Activated CD8-positive, alpha-beta memory T cell treated with anti-CD3 and anti-CD28 coated beads for 24 hours (primary cell): ENCODE measurements at regions not wholly inside any gene's neighbourhood (a gene's known extent, or its start where the extent isn't known, plus 50 kb on each side); places are given as distances from the start of the nearest gene placed in this dataset.

Source experiments
- DNase-seq: peaks from one replicate; pipeline ENCODE4 v3.0.0-alpha.2; 2020

DNA sequence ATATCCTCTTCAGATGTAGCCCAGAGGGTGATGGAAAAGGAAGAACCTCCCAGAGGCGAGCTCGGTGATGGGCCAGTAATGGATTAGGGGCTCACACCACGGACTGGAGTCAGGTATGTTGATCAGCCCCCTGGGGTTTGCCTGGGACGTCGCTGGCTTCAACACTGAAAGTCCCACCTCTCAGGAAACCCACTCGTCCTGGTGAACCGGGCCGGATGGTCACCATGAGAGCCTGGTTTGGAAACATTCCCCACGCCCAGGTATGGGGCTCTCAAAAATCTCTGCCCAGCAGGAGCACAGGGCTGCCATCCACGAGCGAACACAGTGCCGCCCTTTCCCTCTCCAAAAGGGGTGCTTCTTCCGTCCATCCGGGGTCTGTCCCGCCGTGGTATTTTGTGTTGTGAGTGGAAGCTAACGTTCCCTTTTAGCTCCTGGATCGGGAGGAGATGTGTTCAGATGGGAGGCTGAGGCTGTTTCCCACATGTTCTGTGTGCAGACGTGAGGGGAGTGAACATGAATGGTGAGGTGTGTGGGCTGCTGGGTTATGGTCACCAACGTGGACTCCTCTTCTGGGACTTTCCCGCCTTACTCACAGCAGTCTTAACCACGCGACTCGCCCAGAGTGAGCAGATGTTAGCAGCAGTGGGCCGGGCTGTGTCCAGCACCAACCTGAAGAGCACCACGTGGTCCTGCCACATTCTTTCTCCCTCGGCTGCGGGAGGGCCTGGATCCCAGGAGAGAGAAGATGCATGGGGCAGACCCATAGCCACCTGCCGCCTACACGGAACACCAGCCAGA is 139.2 kb downstream of the KIF26A start:
- DNase-seq, result no peak

DNA sequence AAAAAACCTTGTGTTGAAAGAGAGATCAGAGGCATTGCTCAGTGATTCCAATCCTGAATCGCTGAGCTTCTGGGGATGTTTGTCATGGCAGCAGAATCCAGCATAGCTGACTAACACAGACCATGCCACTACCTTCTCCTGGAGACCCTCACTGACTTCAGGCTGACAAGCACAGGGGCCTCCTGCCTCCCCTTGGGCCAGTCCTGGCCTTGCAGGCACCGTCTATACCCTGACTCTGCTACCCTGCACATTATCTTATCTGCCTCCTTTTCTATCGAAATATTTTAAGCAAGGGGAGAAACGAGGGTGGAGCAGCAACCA is 139.8 kb downstream of the KIF26A start:
- no peak for DNase-seq

DNA sequence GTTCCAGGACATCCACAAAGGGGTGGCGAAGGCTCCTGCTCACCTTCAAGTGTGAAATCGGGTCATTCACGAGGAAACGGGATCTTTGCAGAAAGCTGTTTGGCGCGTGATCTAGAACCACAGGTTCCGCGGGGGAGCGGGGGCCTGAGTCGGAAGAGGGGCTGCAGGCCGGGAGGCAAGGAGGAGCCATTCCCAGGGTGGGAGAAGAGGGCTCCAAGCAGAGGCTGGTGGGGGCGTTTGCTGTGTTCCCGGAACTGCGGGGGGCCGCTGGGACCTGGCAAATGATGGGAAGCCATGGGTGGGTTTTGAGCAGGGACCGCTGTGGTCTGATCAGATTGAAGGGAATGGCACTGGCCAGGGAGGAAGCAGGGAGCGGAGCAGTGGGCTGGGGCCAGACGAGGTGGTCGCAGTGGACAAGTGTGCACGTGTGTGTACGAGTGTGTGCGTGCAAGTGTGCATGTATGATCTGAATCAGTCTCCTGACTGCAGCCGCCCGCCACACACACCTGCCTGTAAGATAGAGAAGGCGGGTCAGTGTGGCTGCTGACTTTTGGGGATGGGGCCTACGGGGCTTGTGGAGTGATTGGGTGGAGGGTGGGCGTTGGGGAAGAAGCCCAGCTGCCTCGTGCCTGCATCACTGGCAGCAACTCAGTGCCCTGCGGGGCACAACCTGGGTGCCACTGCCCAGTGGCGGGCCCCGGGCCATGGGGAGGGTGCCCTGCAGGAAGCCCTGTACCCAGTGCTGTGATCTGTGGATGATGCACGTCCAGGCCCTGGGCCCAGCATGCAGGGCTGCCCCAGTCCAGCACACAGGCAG is 141.9 kb downstream of the KIF26A start:
- DNase-seq, result no peak

DNA sequence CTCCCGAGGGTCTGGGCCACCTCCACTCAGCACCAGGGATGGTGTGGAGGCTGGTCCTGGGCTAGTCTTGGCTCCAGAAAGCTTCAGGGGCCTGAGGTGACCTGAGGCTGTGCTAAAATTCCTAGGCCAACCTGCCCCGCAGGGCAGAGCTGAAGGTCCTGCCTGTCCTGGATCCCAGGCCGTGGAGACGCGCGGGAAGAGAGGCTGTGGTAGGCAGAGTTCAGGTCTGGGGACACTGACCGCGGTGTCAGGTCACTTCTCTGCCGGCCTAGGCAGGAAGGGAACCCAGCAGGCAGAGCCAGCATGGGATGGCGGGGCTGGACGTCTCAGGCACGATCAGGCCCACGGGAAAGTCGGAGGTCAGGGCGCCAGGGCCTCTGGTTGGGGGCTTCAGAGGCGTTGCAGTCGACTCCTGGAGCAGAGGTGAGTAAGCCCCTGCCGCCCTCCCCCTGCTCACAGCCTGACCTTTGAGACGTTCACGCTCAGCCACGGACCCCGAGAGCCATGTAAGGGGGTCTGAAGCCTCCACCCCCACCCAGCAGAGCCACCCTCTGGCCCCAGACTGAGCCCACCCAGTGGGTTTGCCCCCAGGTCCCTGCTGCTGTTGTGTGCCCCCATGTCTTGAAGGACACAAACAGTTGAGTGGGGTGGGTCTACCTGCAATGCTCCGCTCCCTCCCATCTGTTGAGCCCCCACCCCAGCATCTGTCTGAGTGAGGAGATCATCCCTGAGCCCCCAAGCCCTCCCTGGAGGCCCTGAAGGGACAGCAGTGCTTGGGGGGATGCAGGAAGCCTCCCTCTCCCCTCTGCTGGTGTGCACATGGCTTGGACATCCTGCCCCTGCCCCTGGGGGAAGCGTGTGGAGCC is 142.7 kb downstream of the KIF26A start:
- no peak for DNase-seq

DNA sequence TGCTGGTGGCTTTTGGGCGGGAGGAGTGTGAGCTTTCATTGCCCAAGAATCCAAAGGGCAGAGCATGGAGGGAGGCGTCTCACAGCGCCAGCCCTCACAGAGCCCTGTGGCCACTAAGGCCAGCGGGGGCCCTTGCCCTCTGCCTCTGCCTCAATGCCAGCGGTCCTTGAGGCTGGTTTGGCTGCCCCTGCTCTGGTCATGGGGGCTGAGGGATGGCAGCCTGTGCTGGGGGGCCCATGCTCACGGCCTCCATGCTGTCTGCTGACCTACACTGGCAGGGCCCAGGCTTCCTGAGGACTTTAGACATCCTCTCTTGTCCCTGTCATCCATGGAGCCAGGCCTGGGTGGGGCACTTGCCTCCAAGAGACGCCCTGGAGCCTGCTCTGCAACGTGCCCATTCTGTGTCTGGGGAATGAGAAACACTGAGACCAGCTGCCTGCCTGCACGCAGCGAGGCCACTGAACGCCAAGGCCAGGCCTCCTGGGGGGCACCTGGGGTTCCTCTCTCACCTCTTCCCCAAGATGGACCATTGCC is 143.4 kb downstream of the KIF26A start:
- no peak for DNase-seq

DNA sequence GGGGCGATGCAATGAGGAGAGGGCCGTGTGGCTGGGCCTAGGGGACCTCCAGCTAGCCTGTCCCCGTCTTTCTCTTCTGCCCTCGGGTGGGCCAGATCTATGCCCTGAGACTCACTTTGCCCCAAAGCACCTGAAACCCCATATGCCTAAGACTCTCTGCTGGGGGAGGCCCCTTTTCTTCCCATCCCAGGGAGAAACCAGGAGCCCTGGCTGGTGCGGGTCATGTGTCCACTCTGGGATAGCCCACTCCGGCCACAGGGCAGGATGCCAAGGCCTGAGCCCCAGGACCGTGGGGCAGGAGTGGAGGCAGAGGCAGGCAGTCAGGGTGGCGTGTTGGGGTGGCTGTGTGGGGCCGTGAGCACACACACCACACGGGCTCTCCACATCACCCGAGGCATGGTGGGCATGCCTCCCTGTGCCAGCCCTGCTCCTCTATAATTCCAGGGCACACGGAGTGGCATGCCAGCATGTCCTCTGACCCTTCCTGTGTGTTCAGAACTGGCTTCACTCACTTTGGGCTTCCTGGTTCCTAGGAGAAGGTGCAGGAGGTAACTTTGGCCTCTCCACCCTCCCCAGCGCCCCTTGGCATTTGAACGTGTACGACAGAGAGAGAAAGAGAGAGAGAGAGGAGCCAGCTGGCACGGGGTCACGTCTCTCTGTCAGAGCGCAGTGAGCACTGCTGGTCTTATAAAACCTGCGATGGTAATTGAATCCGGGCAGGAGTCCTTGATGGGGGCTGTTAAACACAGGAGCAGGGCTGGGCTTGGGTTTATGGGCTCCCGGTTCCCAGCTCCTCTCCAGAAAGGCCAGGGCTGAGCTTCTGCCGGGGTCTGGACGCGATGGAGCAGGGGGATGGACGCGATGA is 144.2 kb downstream of the KIF26A start:
- DNase-seq, result no peak

DNA sequence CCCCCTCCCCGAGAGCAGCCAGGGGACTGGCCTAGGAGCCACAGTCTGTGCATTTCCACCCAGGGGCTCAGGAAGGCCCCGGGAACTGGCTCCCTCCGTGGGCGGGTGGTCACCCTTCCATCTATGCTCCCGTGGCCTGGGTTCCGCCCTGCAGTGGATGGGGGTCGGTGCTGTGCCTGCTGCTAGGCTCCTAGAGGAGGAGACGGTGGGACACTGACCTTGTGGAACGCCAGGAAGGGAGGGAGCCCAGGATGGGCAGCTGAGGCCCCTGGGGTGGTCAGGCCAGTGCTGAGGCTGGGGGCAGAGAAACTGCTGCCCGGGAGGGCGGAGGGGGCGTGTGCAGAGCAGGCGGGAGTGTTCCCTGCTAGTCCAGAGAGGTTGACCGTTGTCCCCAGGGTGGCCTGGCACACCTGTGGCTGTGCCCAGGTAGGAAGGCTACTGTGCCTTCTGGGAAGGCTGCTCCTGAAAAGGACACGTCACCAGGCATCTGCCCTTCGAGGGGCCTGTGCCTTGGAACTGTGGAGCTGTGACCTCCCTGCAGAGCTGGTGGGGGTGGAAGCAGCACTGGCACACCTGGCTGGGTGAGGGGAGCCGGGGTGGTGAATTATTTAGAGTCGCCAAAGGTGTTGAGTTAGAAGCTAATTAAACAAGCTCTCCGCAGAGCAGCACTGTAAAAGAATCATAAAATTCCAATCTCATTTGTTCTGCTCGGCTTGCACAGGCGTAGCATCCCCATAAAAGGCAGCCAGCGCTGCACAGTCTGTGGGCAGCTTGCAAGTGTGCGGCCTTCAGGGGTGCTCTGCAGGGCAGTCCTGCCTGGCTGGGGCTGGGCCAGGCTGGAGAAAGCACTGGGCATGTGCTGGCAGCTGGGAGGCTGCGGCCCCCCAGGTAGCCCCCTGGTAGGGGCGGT is 145.1 kb downstream of the KIF26A start:
- no peak for DNase-seq

DNA sequence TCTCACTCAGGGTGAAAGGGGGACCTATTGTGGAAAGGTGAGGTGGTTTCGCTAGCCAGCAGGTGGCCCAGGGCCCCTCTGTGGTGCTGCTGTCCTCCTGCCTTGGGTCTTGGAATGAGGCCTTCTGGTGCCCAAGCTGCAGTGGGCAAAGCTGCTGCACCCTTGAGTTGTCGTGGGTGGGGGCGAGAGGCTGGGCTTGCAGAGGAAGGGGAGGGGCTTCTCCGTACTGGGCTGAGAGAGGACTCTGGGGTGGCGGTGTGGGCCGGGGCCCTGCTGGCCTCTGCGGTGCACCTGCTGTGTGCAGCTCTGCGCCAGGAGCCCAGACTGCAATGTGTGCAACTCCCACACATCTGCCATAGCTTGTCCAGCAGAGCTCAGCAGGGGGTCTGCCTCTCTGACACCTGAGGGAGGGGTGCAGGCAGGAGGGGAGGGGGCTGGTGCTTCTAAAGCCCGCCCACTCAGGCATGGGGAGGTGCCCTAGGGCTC is 145.8 kb downstream of the KIF26A start:
- DNase-seq, result no peak

DNA sequence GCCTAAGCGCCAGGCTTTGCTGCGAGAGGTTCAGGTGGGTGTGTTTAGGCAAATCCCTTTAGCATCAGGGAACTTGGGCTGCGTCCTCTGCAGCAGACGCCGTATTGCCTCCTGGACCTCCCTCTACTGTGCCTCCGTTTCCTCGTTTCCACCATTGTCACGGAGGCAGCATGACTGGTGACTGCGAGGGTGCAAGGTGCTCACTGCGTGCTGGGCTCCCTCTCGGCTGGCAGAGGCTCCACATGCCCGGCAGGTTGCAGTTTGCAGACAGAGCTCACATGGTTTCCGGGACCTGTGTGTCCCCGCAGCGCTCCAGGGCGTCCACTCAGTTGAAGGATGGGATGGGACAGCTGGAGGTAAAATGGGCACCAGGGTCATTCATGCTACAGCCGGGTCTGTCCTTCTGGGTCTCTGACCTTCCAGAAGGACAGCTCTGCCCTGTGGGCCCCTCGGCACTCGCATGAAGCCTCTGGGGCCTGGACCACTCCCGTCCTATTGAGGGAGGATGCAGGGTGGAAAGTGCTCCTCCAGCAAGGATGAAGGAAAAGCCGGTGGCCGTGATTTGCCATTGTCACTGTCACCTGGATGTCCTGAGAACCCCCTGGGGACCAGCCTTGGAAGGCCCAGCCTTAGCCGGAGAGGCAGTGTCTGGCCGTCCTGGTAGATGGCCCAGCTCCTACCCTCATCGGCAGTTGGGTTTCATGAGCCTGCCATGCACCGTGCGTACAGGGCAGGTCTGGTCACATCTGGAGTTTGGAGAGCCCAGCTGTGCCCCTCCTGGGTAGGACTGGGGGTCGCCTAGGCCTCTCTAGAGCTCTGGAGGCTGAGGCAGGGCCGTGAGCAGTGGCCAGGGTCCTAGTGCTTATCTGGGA is 146.5 kb downstream of the KIF26A start:
- no peak for DNase-seq

DNA sequence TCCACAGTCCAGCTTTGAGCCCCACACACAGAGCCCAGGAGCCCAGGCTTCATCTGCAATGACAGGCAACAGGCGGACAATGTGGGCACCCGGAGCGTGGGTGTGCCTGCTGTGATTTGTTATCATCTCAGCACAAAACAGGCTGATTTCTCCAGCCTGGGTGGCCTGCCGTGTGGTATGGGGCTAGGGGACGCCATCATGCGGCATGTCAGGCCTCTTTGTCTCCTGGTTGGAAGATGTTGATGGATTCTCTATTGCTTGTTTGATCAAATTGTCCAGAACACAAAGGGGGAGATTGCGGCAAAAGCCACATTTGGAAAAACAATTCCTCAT is 147.1 kb downstream of the KIF26A start:
- no peak for DNase-seq

DNA sequence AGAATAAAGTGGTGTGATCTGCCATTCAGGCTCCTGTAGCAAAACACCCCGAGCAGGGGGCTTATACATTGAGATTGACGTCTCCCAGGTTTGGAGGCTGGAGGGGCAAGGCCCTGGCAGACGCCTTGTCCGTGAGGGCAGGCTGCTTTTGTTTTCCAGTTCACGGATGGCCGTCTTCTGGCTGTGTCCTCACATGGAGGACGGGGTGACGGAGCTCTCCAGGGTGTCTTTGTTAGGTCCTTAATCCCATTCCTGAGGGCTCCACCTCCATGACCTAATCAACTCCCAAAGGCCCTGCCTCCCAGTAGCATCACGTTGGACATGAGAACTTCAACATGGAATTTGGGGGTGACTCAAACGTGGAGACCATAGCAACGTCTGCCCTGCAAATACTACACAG is 147.7 kb downstream of the KIF26A start:
- DNase-seq, result no peak

DNA sequence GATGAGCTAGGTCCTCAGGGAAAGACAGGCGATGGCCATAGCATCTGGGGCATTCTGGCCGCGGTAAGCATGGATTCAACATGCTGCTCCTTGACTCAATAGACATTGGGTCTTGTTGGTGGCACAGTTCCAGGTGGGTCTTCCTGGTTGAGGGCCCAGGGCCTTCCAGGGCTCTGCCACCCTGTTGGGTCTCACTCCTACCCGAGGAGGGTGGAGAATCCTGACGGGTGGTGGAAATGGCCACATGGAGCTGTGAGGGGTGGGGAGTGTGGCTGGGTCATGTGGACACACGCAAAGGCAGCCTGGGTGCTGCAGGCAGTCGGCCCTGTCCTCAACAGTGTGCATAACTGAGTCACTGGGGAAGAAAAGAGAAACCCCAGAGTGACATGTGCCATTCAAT is 148.1 kb downstream of the KIF26A start:
- DNase-seq, result no peak

DNA sequence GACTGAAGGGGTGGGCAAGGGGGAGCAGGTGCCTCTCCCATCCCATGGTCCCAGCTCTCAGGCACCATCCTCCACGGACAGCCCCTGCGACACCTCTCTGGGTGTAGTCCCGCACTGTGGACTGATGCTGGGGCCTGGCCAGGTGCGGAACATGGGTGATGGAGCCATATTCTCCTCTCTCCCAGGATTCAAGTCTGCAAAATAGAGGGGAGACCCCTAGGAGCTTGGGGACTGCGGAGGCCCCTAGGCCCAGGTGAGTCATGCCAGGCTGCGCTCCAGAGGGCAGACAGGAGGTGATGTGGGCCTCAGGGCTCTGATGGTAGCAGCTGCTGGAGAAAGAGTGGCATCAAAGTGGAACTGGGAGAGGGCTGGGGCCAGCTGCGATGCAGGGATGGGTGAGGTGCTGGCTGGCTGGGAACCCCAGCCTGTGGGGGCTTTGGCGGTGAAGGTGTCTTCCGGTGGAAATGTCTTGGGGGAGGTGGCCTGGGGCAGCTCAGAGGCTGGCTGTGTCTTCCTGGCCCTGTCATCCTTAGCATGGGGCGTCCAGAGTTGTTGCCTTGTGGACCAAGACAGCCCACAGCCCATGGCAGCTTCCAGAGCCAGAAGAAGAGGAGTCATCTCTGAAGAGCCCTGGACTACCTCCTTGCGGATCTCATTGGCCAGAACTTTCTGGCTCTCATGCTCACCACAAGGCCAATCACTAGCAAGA is 149.1 kb downstream of the KIF26A start:
- no peak for DNase-seq

DNA sequence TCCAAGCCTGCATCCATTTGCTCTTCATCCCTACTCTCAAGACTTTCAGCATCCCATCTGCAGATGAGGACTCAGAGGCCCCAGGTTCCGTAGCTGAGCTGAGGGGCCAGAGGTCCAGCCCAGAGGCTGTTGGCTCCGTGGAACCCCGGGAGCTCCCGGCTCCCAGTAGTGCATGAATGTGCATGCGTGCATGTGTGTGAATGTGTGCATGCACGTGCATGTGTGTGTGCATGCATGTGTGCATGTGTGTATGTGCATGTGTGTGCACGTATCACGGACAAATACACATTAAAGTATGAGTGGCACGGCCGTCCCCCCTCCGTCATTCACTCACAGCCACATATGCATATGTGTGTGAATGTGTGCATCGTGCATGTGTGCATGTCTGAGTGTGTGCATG is 149.9 kb downstream of the KIF26A start:
- DNase-seq, result no peak

DNA sequence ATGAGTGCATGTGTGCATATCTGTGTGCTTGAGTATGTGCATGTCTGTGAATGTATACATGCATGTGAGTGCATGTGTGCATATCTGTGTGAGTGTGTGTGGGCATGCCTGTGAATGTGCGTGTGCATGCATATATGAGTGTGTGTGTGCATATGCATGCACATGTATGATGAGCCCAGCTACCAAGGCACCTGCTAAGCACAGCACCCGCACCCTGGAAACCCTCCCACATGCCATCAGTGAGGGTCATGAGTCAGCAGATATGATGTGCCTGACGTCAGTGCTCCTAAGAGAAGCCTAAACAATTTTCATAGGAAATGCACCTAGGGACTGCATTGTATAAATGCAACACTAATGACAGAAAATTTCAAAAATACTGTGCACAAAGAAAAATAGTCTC is 151.1 kb downstream of the KIF26A start:
- no peak for DNase-seq

DNA sequence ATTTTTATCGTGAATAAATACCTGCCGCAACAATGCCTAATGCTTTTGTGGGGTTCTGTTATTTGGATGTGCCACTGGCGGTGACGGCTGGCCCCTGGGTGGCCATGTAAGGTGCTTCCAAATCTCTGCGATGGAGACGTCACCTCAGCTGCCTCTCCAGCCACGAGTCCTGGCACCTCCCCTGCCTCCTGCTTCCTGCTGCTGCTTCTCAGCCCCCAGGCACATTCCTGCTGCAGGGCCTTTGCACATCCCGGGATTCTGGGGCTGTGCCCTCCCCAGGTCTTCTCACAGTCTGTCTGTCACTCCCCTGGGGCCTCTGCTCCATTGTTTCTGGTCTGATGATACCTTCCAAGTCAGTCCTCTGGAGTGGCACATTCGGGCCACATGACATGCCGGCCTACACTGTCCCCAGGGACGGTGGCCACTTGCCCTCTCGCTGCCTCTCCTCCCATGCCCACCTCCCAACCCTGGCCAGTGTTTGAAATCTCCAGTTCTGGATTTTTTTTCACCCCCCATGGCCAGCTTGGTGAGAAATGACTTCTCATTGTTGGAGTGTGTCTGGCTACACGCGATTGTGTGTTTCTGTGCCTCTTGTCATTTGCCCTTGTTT is 151.8 kb downstream of the KIF26A start:
- no peak for DNase-seq

DNA sequence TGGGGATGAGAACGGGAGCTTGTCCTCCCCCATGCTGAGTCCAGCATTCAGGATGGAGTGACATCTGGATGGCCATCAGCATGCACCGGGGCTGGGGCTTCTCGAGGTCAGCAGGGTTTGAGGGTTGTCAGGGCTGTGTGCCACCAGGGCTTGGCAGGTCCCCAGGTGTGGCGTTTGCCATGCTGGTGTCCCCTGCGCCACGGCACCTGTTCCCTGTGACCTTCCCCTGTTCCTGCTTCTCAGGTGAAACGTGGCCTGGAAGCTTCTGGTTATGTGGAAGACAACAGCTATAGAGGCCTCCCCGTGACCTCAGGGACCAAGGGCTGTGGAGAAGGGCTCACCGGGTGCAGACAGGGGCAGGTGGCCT is 152.4 kb downstream of the KIF26A start:
- DNase-seq, result no peak

DNA sequence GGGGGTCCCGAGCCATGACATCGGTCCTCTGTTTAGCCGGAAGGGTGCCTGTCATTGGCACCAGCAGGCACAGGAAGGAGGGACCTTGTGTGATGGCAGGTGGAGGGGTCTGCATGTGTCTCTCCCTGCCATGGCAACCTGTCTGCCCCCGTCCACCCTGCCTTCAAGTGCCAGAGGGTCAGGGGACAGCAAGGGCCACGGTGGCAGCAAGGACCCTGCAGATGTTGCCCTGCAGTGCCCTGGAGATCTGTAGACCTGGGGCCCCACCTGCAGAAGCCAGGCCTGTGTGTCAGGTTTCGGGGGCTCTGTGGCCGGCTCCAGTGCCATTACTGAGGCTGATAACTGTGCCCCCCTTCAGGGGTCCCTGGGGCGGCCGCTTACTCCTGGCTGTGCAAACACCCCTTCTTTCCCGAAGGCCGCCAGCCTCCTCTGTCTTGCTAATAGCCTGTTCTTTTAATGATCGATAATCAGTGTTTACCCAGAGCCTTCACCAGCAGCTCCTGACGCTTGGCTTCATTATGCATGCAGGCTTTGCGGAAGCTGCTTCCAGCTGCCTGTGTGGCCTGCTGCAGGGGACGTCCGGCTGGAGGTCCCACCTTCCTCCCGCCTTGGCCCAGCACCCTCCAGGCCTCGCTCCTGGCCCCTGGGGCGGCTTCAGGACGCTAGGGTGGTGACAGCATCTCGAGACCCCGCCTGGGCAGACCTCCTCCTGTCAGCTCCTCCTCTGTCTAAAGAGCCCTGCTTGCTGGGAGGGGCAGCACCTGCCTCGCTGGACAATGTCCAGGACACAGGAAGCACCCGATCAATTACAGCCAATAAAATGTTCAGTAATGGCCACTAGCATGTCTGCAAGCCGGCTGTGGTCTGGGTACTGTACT is 153.0 kb downstream of the KIF26A start:
- no peak for DNase-seq
